ENCODE measurements at regions not wholly inside any gene's neighbourhood (a gene's known extent, or its start where the extent isn't known, plus 50 kb on each side); places are given as distances from the start of the nearest gene placed in this dataset.
A peak's percentile ranks its signal among the peaks of the same experiment; 100 is the strongest.

GRCh38 chr10:62916141-62916603 lies 100.0 kb upstream of the EGR2 start:
- peaks cover 51% of the 10 kb centered on the region for H3K4me1 Mint-ChIP-seq
- DNase-seq, result no peak
- no peaks in the 10 kb centered on the region for H3K36me3 Mint-ChIP-seq (ENCODE audit: low read depth)
- no peaks in the 10 kb centered on the region for H3K9me3 Mint-ChIP-seq
- ChIA-PET CTCF (no interaction called here), POLR2A (no interaction called here)
- no peak overlapping the region for H3K27ac Mint-ChIP-seq
- TF ChIP-seq CTCF (IDR thresholded peaks at IDR 0.05), result no peak
- ATAC-seq (ENCODE audit: low read depth), result no peak
- no peak overlapping the region for H3K4me3 Mint-ChIP-seq
- no peaks in the 10 kb centered on the region for H3K27me3 Mint-ChIP-seq
- intact Hi-C loops (cut with micrococcal nuclease), result no loop called here

DNA sequence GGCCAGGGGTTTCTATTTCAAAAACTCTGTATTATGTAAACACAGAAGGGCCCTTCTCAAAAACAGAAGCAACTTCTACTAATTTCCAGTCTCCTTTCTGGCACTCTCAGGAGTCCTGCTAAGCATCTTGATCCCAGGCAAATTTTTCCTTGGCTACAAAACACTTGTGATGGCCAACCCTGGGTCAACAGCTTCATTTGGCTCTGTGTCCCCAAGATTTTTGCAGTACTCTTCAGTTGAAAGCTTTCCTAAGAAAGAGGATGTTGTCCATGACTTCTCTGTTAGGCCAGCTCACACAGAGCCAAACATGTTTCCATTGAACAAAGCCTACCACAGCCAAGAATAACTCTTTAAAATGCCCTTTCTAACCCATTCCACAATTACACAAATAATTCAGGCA lies 99.0 kb upstream of the EGR2 start:
- Mint-ChIP-seq H3K4me1 (peaks cover 59% of the 10 kb centered on the region), H3K9me3 (no peaks in the 10 kb centered on the region), H3K27me3 (no peaks in the 10 kb centered on the region), H3K4me3 (no peak overlapping the region), H3K27ac (no peak overlapping the region), H3K36me3 (ENCODE audit: low read depth) (no peaks in the 10 kb centered on the region)
- CTCF ChIA-PET, result interaction anchor here (1.4 kb wide), 1 partner anchor 96 kb away, joined by 4 read pairs; no protein-coding TSS in a partner anchor
- POLR2A ChIA-PET, result no interaction called here
- ATAC-seq (ENCODE audit: low read depth) (no peak), DNase-seq (no peak)
- TF ChIP-seq CTCF (IDR thresholded peaks at IDR 0.05), result no peak
- intact Hi-C loops (cut with micrococcal nuclease), result no loop called here

DNA sequence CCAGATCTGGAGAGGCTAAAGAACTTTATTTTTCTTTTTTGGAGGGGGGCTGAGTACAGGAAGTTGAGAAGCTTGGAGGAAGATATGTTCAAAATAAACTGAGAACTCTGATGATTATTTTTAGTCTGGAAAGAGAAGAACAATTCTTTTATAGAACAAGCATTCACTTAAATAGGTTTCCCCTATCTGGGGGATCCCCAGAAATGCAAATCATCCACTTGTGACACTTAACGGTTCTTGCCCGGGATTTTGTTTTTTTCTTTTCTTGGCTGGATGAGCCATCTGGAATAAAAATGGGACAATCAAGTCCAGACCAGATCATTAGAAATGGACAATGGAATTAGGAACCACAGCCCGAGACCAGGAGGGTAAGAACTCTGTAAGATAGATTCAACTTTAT lies 95.9 kb upstream of the EGR2 start:
- intact Hi-C loops (cut with micrococcal nuclease), result no loop called here
- Mint-ChIP-seq H3K4me1 (peaks cover 67% of the 10 kb centered on the region), H3K9me3 (no peaks in the 10 kb centered on the region), H3K27ac (no peak overlapping the region), H3K36me3 (ENCODE audit: low read depth) (no peaks in the 10 kb centered on the region), H3K4me3 (peak overlapping the region; percentile 42), H3K27me3 (no peaks in the 10 kb centered on the region)
- no peak for DNase-seq
- peak; percentile 28 for ATAC-seq (ENCODE audit: low read depth)
- ChIA-PET CTCF (no interaction called here), POLR2A (no interaction called here)
- no peak for TF ChIP-seq CTCF (IDR thresholded peaks at IDR 0.05)

DNA sequence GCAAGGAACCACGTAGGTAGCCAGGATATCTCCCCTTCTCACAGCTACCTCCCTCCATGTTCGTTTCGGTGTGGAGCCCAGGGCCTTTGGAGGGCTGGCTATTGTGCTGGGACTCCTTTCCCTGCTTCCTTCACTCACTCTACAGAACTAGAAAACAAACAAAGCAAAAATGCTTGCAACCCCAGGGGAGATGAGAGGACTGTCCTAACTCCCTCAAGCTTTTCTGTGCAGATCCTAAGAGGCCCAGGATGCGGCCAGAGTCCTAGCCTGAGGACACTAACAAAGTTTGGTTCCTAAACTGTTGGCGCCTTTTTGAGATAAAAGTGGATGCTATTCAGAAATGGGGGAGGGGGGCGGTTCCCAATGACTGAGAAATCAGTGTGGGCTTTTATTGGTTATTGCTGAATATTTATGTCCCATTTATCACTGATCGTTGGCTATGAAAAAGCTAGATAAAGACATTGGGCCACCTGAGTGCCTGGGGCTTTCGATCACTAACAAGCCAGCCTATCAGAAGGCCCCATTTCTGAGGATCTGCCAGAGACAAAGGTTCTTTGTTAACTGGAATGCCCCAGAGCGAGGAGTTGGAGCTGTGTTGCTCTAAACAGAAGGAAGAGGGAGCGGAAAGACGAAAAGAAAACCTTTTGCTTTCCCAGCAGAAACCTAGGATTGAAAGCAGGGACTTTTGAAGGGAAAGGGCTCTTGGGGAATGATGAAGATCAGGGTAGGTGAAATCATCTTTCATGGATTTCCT lies 95.2 kb upstream of the EGR2 start:
- Mint-ChIP-seq H3K4me3 (peak overlapping the region; percentile 42), H3K27ac (no peak overlapping the region), H3K4me1 (peaks cover 68% of the 10 kb centered on the region), H3K9me3 (no peaks in the 10 kb centered on the region), H3K27me3 (no peaks in the 10 kb centered on the region), H3K36me3 (ENCODE audit: low read depth) (no peaks in the 10 kb centered on the region)
- POLR2A ChIA-PET, result no interaction called here
- ATAC-seq (ENCODE audit: low read depth) (no peak), DNase-seq (no peak)
- CTCF ChIA-PET, result no interaction called here
- no peak for TF ChIP-seq CTCF (IDR thresholded peaks at IDR 0.05)
- intact Hi-C loops (cut with micrococcal nuclease), result no loop called here

DNA sequence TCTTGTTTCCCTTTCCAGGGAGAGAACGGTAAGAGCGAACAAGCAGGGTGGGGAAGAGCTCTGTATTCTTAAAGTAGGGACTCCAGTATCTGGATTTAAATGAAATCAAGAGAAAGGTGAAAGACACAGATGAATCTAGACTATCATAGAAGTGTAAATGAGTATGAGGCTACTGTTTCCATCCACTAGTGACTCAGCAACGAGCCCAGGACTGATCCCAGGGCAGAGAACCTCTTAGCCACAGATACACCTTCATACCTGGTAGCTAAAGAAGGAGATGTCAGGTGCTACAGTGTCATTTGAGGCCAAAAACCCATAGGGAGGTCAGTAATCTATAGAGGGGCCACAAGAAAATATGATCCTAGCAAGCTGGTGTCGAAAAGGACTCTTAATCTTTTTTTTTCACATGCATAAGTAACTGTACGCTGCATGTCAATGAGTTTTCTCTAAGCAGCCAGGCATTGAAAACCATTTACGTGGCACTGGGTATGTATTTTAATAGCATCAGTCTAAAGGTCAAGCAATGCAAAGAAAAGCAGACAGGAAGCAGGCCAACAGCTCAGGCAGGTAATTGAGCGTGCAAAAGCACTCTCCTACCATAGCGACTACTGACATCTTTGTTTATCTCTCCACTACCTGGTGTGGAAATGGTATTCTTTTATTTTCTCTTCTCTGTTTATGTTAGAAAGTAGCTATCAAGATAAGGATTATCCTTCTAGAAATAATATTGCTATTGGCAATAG lies 91.5 kb upstream of the EGR2 start:
- ChIA-PET POLR2A (no interaction called here), CTCF (no interaction called here)
- ATAC-seq (ENCODE audit: low read depth) (peak; percentile 66), DNase-seq (no peak)
- no peaks in the 10 kb centered on the region for H3K36me3 Mint-ChIP-seq (ENCODE audit: low read depth)
- no peak overlapping the region for H3K27ac Mint-ChIP-seq
- H3K4me3 Mint-ChIP-seq, result no peak overlapping the region
- H3K9me3 Mint-ChIP-seq, result no peaks in the 10 kb centered on the region
- intact Hi-C loops (cut with micrococcal nuclease), result loop anchor here (5.0 kb wide), 1 partner anchor 150 kb away; no protein-coding TSS in a partner anchor
- H3K4me1 Mint-ChIP-seq, result peaks cover 47% of the 10 kb centered on the region
- no peak for TF ChIP-seq CTCF (IDR thresholded peaks at IDR 0.05)
- no peaks in the 10 kb centered on the region for H3K27me3 Mint-ChIP-seq
